Ishikawa (cell line): ENCODE measurements at regions not wholly inside any gene's neighbourhood (a gene's known extent, or its start where the extent isn't known, plus 50 kb on each side); places are given as distances from the start of the nearest gene placed in this dataset.

ENCODE experiments used
- EP300 ChIP-seq: IDR thresholded peaks from 2 replicates; pipeline ENCODE4 v1.6.1; 2012; ENCODE audit warnings: borderline replicate concordance
- NFIC ChIP-seq: IDR thresholded peaks from 2 replicates; pipeline ENCODE4 v1.6.1; 2012
- USF1 ChIP-seq: IDR thresholded peaks from 2 replicates; pipeline ENCODE4 v1.6.1; 2012
- TF ChIP-seq, protein P1 (sequence below): IDR thresholded peaks from 2 replicates; pipeline ENCODE4 v1.6.1; 2012

GRCh38 chr9:86731511-86732063, 215.7 kb downstream of the GAS1 start:
- TF ChIP-seq, protein P1, sequence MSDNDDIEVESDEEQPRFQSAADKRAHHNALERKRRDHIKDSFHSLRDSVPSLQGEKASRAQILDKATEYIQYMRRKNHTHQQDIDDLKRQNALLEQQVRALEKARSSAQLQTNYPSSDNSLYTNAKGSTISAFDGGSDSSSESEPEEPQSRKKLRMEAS: no peak
- no peak for TF ChIP-seq USF1
- TF ChIP-seq NFIC: no peak
- TF ChIP-seq EP300: no peak
